ENCODE measurements at regions not wholly inside any gene's neighbourhood (a gene's known extent, or its start where the extent isn't known, plus 50 kb on each side); places are given as distances from the start of the nearest gene placed in this dataset.

DNA sequence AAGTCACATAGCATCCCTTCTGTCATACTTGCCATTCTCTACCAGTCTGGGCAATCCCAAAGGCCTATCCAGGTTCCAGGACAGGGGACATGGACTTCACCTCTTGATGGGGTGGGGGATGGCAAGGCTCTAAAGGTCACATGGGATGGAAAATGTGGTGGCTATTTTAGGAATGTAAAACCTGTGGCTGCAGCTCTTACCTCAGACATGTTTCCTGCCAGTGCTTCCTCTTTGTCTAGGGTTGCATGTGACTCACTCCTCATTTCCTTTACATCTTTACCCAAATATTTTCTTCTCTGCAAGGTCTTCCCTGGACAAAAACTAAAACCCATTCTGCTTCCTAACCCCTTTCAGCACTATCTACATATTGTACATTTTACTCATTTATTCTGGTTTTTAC, 135.7 kb downstream of the BTBD3 start:
- TF ChIP-seq, protein P1, sequence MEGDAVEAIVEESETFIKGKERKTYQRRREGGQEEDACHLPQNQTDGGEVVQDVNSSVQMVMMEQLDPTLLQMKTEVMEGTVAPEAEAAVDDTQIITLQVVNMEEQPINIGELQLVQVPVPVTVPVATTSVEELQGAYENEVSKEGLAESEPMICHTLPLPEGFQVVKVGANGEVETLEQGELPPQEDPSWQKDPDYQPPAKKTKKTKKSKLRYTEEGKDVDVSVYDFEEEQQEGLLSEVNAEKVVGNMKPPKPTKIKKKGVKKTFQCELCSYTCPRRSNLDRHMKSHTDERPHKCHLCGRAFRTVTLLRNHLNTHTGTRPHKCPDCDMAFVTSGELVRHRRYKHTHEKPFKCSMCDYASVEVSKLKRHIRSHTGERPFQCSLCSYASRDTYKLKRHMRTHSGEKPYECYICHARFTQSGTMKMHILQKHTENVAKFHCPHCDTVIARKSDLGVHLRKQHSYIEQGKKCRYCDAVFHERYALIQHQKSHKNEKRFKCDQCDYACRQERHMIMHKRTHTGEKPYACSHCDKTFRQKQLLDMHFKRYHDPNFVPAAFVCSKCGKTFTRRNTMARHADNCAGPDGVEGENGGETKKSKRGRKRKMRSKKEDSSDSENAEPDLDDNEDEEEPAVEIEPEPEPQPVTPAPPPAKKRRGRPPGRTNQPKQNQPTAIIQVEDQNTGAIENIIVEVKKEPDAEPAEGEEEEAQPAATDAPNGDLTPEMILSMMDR (IDR thresholded peaks at IDR 0.05): no peak
- TF ChIP-seq POLR2A (IDR thresholded peaks at IDR 0.05): no peak
